GM12878 (cell line): ENCODE measurements at regions not wholly inside any gene's neighbourhood (a gene's known extent, or its start where the extent isn't known, plus 50 kb on each side); places are given as distances from the start of the nearest gene placed in this dataset.

Source experiments
- RAD21 ChIP-seq: IDR thresholded peaks from 2 replicates; pipeline ENCODE4 v1.6.1; 2011; ENCODE audit warnings: mild to moderate bottlenecking, low read depth, low read length, moderate library complexity; ENCODE audit not compliant: insufficient read depth
- ZZZ3 ChIP-seq: IDR thresholded peaks from 2 replicates; pipeline ENCODE4 v1.6.1; 2011; ENCODE audit warnings: low read depth; ENCODE audit not compliant: control insufficient read depth, insufficient read length

GRCh38 chr18:64668461-64668962 is 519.6 kb upstream of the LINC00305 start:
- no peak for TF ChIP-seq ZZZ3
- TF ChIP-seq RAD21: no peak
